ENCODE measurements at regions not wholly inside any gene's neighbourhood (a gene's known extent, or its start where the extent isn't known, plus 50 kb on each side); places are given as distances from the start of the nearest gene placed in this dataset.

DNA sequence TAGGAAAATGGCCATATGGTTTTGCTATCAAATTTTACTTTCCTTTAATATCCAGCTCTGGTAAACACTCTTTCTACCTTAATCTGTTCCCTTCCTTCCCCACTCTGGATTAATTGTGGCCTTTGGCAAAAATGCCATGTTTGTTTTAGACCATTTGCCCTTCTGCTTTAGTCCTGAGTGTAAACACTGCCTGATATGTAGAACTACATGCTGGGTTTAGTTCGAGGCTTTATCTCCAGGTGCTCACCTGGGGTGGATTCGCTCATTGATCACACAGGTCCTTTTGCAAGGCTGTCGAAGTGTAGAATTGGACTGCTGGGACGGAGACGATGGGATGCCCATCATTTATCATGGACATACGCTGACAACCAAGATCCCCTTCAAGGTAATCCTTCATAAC lies 94.1 kb downstream of the NOC3L start:
- TF ChIP-seq, protein P1, sequence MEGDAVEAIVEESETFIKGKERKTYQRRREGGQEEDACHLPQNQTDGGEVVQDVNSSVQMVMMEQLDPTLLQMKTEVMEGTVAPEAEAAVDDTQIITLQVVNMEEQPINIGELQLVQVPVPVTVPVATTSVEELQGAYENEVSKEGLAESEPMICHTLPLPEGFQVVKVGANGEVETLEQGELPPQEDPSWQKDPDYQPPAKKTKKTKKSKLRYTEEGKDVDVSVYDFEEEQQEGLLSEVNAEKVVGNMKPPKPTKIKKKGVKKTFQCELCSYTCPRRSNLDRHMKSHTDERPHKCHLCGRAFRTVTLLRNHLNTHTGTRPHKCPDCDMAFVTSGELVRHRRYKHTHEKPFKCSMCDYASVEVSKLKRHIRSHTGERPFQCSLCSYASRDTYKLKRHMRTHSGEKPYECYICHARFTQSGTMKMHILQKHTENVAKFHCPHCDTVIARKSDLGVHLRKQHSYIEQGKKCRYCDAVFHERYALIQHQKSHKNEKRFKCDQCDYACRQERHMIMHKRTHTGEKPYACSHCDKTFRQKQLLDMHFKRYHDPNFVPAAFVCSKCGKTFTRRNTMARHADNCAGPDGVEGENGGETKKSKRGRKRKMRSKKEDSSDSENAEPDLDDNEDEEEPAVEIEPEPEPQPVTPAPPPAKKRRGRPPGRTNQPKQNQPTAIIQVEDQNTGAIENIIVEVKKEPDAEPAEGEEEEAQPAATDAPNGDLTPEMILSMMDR (IDR thresholded peaks at IDR 0.05 in 2 of 3, conservative IDR thresholded peaks at IDR 0.05 in 1 of 3; ENCODE audit: borderline replicate concordance in 1 of 3, insufficient read depth in 1 of 3, low read depth in 2 of 3, low read length in 2 of 3) = no peak
- TF ChIP-seq EZH2phosphoT487 (IDR thresholded peaks at IDR 0.05; ENCODE audit: borderline replicate concordance) (no peak), RAD21 (IDR thresholded peaks at IDR 0.05; ENCODE audit: low read depth) (no peak), POLR2A (IDR thresholded peaks at IDR 0.05; ENCODE audit: borderline replicate concordance, extremely low read depth, insufficient read depth, insufficient read length) (no peak), POLR2AphosphoS5 (IDR thresholded peaks at IDR 0.05; ENCODE audit: low read depth, low read length) (no peak), CEBPB (IDR thresholded peaks at IDR 0.05; ENCODE audit: low read depth) (no peak), EZH2 (IDR thresholded peaks at IDR 0.05) (no peak), TCF7L2 (IDR thresholded peaks at IDR 0.05; ENCODE audit: borderline replicate concordance, extremely low read depth, insufficient read depth, insufficient read length) (no peak), SP1 (IDR thresholded peaks at IDR 0.05; ENCODE audit: low read depth) (no peak), ZNF274 (IDR thresholded peaks at IDR 0.05; ENCODE audit: low read depth, low read length) (no peak)
- TF ChIP-seq, protein P2, sequence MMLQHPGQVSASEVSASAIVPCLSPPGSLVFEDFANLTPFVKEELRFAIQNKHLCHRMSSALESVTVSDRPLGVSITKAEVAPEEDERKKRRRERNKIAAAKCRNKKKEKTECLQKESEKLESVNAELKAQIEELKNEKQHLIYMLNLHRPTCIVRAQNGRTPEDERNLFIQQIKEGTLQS (IDR thresholded peaks at IDR 0.05) = no peak
- TF ChIP-seq, protein P3, sequence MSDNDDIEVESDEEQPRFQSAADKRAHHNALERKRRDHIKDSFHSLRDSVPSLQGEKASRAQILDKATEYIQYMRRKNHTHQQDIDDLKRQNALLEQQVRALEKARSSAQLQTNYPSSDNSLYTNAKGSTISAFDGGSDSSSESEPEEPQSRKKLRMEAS (IDR thresholded peaks at IDR 0.05) = no peak
- TF ChIP-seq, protein P4, sequence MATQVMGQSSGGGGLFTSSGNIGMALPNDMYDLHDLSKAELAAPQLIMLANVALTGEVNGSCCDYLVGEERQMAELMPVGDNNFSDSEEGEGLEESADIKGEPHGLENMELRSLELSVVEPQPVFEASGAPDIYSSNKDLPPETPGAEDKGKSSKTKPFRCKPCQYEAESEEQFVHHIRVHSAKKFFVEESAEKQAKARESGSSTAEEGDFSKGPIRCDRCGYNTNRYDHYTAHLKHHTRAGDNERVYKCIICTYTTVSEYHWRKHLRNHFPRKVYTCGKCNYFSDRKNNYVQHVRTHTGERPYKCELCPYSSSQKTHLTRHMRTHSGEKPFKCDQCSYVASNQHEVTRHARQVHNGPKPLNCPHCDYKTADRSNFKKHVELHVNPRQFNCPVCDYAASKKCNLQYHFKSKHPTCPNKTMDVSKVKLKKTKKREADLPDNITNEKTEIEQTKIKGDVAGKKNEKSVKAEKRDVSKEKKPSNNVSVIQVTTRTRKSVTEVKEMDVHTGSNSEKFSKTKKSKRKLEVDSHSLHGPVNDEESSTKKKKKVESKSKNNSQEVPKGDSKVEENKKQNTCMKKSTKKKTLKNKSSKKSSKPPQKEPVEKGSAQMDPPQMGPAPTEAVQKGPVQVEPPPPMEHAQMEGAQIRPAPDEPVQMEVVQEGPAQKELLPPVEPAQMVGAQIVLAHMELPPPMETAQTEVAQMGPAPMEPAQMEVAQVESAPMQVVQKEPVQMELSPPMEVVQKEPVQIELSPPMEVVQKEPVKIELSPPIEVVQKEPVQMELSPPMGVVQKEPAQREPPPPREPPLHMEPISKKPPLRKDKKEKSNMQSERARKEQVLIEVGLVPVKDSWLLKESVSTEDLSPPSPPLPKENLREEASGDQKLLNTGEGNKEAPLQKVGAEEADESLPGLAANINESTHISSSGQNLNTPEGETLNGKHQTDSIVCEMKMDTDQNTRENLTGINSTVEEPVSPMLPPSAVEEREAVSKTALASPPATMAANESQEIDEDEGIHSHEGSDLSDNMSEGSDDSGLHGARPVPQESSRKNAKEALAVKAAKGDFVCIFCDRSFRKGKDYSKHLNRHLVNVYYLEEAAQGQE (IDR thresholded peaks at IDR 0.05; ENCODE audit: low read depth) = no peak
